Smooth muscle cell (in vitro differentiated cells): ENCODE measurements at regions not wholly inside any gene's neighbourhood (a gene's known extent, or its start where the extent isn't known, plus 50 kb on each side); places are given as distances from the start of the nearest gene placed in this dataset.

Experiments
- DNase-seq: peaks from one replicate; lab custom pipeline; 2025; ENCODE audit not compliant: unreplicated experiment; lab: John Stamatoyannopoulos, UW
- H2AFZ ChIP-seq: fragments of 200-600 bp; sonication (generic); 2 replicates; pipeline ENCODE4 v1.6.0; 2016; ENCODE audit warnings: antibody characterized with exemption, low read depth, mild to moderate bottlenecking
- H3F3A ChIP-seq: fragments of 200-600 bp; sonication (generic); 2 replicates; pipeline ENCODE4 v1.6.0; 2017; ENCODE audit warnings: antibody characterized with exemption, low read depth
- H3K27ac ChIP-seq: fragments of 200-600 bp; sonication (generic); 2 replicates; pipeline ENCODE4 v1.5.1; 2016; ENCODE audit warnings: low read depth, mild to moderate bottlenecking
- H3K27me3 ChIP-seq: fragments of 200-600 bp; sonication (generic); 2 replicates; pipeline ENCODE4 v1.6.1; 2016; ENCODE audit warnings: low read depth, mild to moderate bottlenecking
- H3K36me3 ChIP-seq: fragments of 200-600 bp; sonication (generic); 2 replicates; pipeline ENCODE4 v1.5.1; 2016; ENCODE audit warnings: low read depth
- H3K4me1 ChIP-seq: fragments of 200-600 bp; sonication (generic); 2 replicates; pipeline ENCODE4 v1.5.1; 2016; ENCODE audit warnings: low read depth
- H3K4me2 ChIP-seq: fragments of 200-600 bp; sonication (generic); 2 replicates; pipeline ENCODE4 v1.6.0; 2016; ENCODE audit warnings: mild to moderate bottlenecking
- H3K4me3 ChIP-seq: fragments of 200-600 bp; sonication (generic); 2 replicates; pipeline ENCODE4 v1.5.1; 2016; ENCODE audit warnings: mild to moderate bottlenecking
- H3K79me2 ChIP-seq: fragments of 200-600 bp; sonication (generic); 2 replicates; pipeline ENCODE4 v1.6.0; 2016; ENCODE audit warnings: low read depth, mild to moderate bottlenecking
- H3K9ac ChIP-seq: fragments of 200-600 bp; sonication (generic); 2 replicates; pipeline ENCODE4 v1.6.0; 2016; ENCODE audit warnings: low read depth
- H3K9me3 ChIP-seq: fragments of 200-600 bp; sonication (generic); replicated peaks from 2 replicates; pipeline ENCODE4 v1.5.1; 2016; ENCODE audit warnings: low read depth
- H4K20me1 ChIP-seq: fragments of 200-600 bp; sonication (generic); 2 replicates; pipeline ENCODE4 v1.6.0; 2016; ENCODE audit warnings: low read depth
- WGBS: methylation state at CpG from one replicate; pipeline ENCODE4 v1.1.7; 2016; ENCODE audit warnings: low lambda C conversion rate; 5-methylcytosine and 5-hydroxymethylcytosine counted together
- TF ChIP-seq, protein P1 (sequence below): fragments of 200-600 bp; sonication (generic); IDR thresholded peaks from 2 replicates; pipeline ENCODE4 v1.5.1; 2017; ENCODE audit warnings: borderline replicate concordance, mild to moderate bottlenecking, antibody characterized with exemption; ENCODE audit not compliant: insufficient read depth, poor library complexity, severe bottlenecking

DNA sequence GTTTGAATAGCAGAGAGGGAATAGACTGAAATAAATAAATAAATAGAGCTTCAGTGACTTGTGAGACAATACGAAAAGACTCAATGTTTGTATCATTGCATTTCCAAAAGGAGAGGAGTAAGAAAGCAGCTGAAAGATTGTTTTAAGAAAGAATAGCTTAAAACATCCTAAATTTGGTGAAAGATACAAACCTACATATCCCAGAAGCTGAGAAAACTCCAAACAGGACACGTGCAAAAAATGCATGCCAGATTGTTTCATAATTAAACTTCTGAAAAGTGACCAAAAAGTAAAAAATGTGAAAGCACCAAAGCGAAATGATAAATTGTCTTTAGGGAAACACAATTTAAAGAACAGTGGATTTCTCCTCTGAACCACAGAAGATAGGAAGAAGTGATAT is 711.0 kb downstream of the AACS start:
- Histone ChIP-seq H3K79me2 (no peaks in the 10 kb centered on the region), H3K27me3 (no peaks in the 10 kb centered on the region), H3K27ac (no peak overlapping the region), H3K9ac (no peak overlapping the region), H3F3A (no peaks in the 10 kb centered on the region), H3K9me3 (peaks cover 4% of the 10 kb centered on the region), H4K20me1 (no peaks in the 10 kb centered on the region), H3K4me1 (no peaks in the 10 kb centered on the region), H3K4me3 (no peak overlapping the region), H3K36me3 (no peaks in the 10 kb centered on the region), H3K4me2 (no peak overlapping the region), H2AFZ (no peak overlapping the region)
- 75% methylated on average over 3 of the region's 3 CpGs for WGBS
- DNase-seq = no peak
- TF ChIP-seq, protein P1, sequence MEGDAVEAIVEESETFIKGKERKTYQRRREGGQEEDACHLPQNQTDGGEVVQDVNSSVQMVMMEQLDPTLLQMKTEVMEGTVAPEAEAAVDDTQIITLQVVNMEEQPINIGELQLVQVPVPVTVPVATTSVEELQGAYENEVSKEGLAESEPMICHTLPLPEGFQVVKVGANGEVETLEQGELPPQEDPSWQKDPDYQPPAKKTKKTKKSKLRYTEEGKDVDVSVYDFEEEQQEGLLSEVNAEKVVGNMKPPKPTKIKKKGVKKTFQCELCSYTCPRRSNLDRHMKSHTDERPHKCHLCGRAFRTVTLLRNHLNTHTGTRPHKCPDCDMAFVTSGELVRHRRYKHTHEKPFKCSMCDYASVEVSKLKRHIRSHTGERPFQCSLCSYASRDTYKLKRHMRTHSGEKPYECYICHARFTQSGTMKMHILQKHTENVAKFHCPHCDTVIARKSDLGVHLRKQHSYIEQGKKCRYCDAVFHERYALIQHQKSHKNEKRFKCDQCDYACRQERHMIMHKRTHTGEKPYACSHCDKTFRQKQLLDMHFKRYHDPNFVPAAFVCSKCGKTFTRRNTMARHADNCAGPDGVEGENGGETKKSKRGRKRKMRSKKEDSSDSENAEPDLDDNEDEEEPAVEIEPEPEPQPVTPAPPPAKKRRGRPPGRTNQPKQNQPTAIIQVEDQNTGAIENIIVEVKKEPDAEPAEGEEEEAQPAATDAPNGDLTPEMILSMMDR = no peak

- no peaks in the 10 kb centered on the region for H3F3A ChIP-seq
- H3K27ac ChIP-seq = no peak overlapping the region
- no peaks in the 10 kb centered on the region for H3K9me3 ChIP-seq
- no peaks in the 10 kb centered on the region for H3K36me3 ChIP-seq
- DNase-seq = no peak
- H3K4me1 ChIP-seq = no peaks in the 10 kb centered on the region
- H3K4me3 ChIP-seq = no peak overlapping the region
- no peaks in the 10 kb centered on the region for H3K27me3 ChIP-seq
- H3K4me2 ChIP-seq = no peak overlapping the region
- H3K9ac ChIP-seq = no peak overlapping the region
- H3K79me2 ChIP-seq = no peaks in the 10 kb centered on the region
- 67% methylated on average over 2 of the region's 2 CpGs for WGBS
- no peak overlapping the region for H2AFZ ChIP-seq
- no peaks in the 10 kb centered on the region for H4K20me1 ChIP-seq
- TF ChIP-seq, protein P1 = no peak
These were observed 720.9 kb downstream of the AACS start for GRCh38 chr12:125786143-125786542.

GRCh38 chr12:125794401-125794800 is 729.2 kb downstream of the AACS start:
- no peak overlapping the region for H3K27ac ChIP-seq

More at GRCh38 chr12:125794401-125794800, 729.2 kb downstream of the AACS start:
- Histone ChIP-seq H3K9ac (no peak overlapping the region), H3K4me2 (no peak overlapping the region), H3K27me3 (no peaks in the 10 kb centered on the region), H3K9me3 (no peaks in the 10 kb centered on the region), H2AFZ (no peak overlapping the region), H3K36me3 (no peaks in the 10 kb centered on the region), H4K20me1 (no peaks in the 10 kb centered on the region), H3K4me1 (no peaks in the 10 kb centered on the region), H3F3A (no peaks in the 10 kb centered on the region), H3K79me2 (no peaks in the 10 kb centered on the region), H3K4me3 (no peak overlapping the region)
- TF ChIP-seq, protein P1 = no peak
- DNase-seq = no peak
- 79% methylated on average over 3 of the region's 3 CpGs for WGBS
